Uterus (tissue), 2 donors: ENCODE measurements at regions not wholly inside any gene's neighbourhood (a gene's known extent, or its start where the extent isn't known, plus 50 kb on each side); places are given as distances from the start of the nearest gene placed in this dataset.

Source experiments
- POLR2A ChIP-seq, 2 donors: fragments of 450-650 bp; IDR thresholded peaks; one replicate each; pipeline ENCODE4 v1.6.1; 2016; ENCODE audit warnings: antibody characterized with exemption in 2 of 2, mild to moderate bottlenecking in 1 of 2, moderate library complexity in 1 of 2
- TF ChIP-seq, protein P1 (sequence below), 4 experiments: fragments of 200-600 bp in 2 of 4; fragments of 450-650 bp in 2 of 4; sonication (generic) in 2 of 4; IDR thresholded peaks; one replicate each; pipeline ENCODE4 v1.5.1; 2016 to 2019; ENCODE audit warnings: antibody characterized with exemption in 4 of 4, mild to moderate bottlenecking in 2 of 4, moderate library complexity in 1 of 4

DNA sequence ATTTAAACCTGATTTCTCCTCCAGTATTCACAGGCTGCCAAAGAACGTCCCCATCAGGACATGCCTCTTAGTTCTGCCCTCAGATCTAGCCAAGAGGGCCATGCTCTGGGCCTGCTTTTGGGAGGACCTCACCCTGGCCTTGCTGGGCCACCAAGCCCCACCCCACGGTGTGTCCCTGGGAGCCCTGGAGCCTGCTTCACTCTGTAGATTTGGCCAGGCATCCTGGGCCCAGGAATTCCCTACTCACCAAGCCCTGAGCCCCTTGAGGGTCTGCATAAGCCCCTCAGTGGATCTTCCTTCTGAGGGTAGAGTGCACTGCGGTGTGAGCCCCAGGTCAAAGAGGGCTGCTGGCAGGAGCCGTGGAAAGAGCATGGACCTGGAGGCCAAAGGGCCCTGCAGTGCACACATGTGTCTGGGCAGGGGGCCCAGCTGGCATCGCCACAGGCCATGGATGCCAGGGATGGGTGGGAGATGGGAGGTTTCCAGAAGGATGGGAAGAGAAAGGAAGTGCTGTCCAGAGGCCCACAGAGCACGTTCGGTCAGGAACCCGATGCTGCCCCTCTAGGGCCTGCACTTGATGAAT lies 98.0 kb downstream of the DACT2 start:
- TF ChIP-seq, protein P1, sequence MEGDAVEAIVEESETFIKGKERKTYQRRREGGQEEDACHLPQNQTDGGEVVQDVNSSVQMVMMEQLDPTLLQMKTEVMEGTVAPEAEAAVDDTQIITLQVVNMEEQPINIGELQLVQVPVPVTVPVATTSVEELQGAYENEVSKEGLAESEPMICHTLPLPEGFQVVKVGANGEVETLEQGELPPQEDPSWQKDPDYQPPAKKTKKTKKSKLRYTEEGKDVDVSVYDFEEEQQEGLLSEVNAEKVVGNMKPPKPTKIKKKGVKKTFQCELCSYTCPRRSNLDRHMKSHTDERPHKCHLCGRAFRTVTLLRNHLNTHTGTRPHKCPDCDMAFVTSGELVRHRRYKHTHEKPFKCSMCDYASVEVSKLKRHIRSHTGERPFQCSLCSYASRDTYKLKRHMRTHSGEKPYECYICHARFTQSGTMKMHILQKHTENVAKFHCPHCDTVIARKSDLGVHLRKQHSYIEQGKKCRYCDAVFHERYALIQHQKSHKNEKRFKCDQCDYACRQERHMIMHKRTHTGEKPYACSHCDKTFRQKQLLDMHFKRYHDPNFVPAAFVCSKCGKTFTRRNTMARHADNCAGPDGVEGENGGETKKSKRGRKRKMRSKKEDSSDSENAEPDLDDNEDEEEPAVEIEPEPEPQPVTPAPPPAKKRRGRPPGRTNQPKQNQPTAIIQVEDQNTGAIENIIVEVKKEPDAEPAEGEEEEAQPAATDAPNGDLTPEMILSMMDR (IDR thresholded peaks at IDR 0.05): no peak
- no peak for TF ChIP-seq POLR2A (IDR thresholded peaks at IDR 0.05)
